Stomach (tissue), 4 donors: ENCODE measurements at regions not wholly inside any gene's neighbourhood (a gene's known extent, or its start where the extent isn't known, plus 50 kb on each side); places are given as distances from the start of the nearest gene placed in this dataset.

Experiments used
- CTCF ChIP-seq, 7 experiments: fragments of 450-650 bp in 4 of 7; fragments of 200-600 bp in 3 of 7; sonication (generic) in 3 of 7; IDR thresholded peaks; one replicate each; pipeline ENCODE4 v1.5.1; 2016 to 2019; ENCODE audit warnings: antibody characterized with exemption in 7 of 7, control low read depth in 2 of 7, mild to moderate bottlenecking in 1 of 7
- POLR2A ChIP-seq, 4 donors: fragments of 450-650 bp; IDR thresholded peaks; one replicate each; pipeline ENCODE4 v1.6.1; 2016; ENCODE audit warnings: antibody characterized with exemption in 4 of 4, control low read depth in 2 of 4, mild to moderate bottlenecking in 1 of 4, moderate library complexity in 1 of 4

- TF ChIP-seq POLR2A (IDR thresholded peaks at IDR 0.05) (no peak), CTCF (IDR thresholded peaks at IDR 0.05) (no peak)
Observed at GRCh38 chr14:84410344-84410743, 1119.6 kb upstream of the FLRT2 start.
